SK-N-SH treated with all-trans-retinoic acid at 6 μM for 48 hours (cell line): ENCODE measurements at regions not wholly inside any gene's neighbourhood (a gene's known extent, or its start where the extent isn't known, plus 50 kb on each side); places are given as distances from the start of the nearest gene placed in this dataset.

Experiments used
- ATAC-seq: fragments of 200-7000 bp; cut with Tn5 transposase; 3 replicates; pipeline ENCODE4 v1.9.1; 2020; ENCODE audit warnings: mild to moderate bottlenecking, moderate library complexity
- ARNTL ChIP-seq: fragments of 450-650 bp; formaldehyde crosslinking; IDR thresholded peaks from 2 replicates; pipeline ENCODE4 v1.5.0; 2020; ENCODE audit warnings: low read depth, mild to moderate bottlenecking, moderate library complexity, borderline replicate concordance
- BACH2 ChIP-seq: fragments of 250-450 bp; sonication (Bioruptor Pico); IDR thresholded peaks from 2 replicates; pipeline ENCODE4 v1.9.0; 2021; ENCODE audit warnings: mild to moderate bottlenecking, borderline replicate concordance
- CREB5 ChIP-seq: fragments of 250-450 bp; sonication (Bioruptor Pico); IDR thresholded peaks from 2 replicates; pipeline ENCODE4 v1.5.1; 2020; ENCODE audit warnings: low read depth, mild to moderate bottlenecking, moderate library complexity
- CSDC2 ChIP-seq: fragments of 250-450 bp; sonication (Bioruptor Pico); IDR thresholded peaks from 2 replicates; pipeline ENCODE4 v1.5.0; 2020; ENCODE audit warnings: mild to moderate bottlenecking, moderate library complexity
- CSRNP3 ChIP-seq: fragments of 250-450 bp; sonication (Bioruptor Pico); IDR thresholded peaks from 2 replicates; pipeline ENCODE4 v1.5.1; 2021; ENCODE audit warnings: mild to moderate bottlenecking, moderate library complexity
- ESRRG ChIP-seq: fragments of 250-450 bp; sonication (Bioruptor Pico); IDR thresholded peaks from 2 replicates; pipeline ENCODE4 v1.6.1; 2021; ENCODE audit warnings: mild to moderate bottlenecking
- GLIS3 ChIP-seq: fragments of 250-450 bp; sonication (Bioruptor Pico); IDR thresholded peaks from 2 replicates; pipeline ENCODE4 v1.5.0; 2020; ENCODE audit warnings: mild to moderate bottlenecking, moderate library complexity
- PATZ1 ChIP-seq: fragments of 250-450 bp; sonication (Bioruptor Pico); IDR thresholded peaks from 2 replicates; pipeline ENCODE4 v1.8.0; 2020; ENCODE audit warnings: mild to moderate bottlenecking, moderate library complexity, borderline replicate concordance
- POU6F1 ChIP-seq: fragments of 250-450 bp; sonication (Bioruptor Pico); IDR thresholded peaks from 2 replicates; pipeline ENCODE4 v1.8.0; 2021; ENCODE audit warnings: low read depth, mild to moderate bottlenecking, moderate library complexity, borderline replicate concordance
- PPARA ChIP-seq: fragments of 250-450 bp; sonication (Bioruptor Pico); IDR thresholded peaks from 2 replicates; pipeline ENCODE4 v1.5.0; 2020; ENCODE audit warnings: mild to moderate bottlenecking, borderline replicate concordance
- RARB ChIP-seq: fragments of 250-450 bp; sonication (Bioruptor Pico); IDR thresholded peaks from 2 replicates; pipeline ENCODE4 v1.8.0; 2021; ENCODE audit warnings: mild to moderate bottlenecking, moderate library complexity
- SNAI2 ChIP-seq: fragments of 250-450 bp; sonication (Bioruptor Pico); IDR thresholded peaks from 2 replicates; pipeline ENCODE4 v1.5.0; 2020; ENCODE audit warnings: mild to moderate bottlenecking, moderate library complexity
- TOX ChIP-seq: fragments of 250-450 bp; sonication (Bioruptor Pico); IDR thresholded peaks from 2 replicates; pipeline ENCODE4 v1.8.0; 2021; ENCODE audit warnings: mild to moderate bottlenecking, moderate library complexity, borderline replicate concordance
- TSHZ2 ChIP-seq: fragments of 250-450 bp; sonication (Bioruptor Pico); IDR thresholded peaks from 2 replicates; pipeline ENCODE4 v1.5.0; 2020; ENCODE audit warnings: mild to moderate bottlenecking, moderate library complexity
- ZC3H10 ChIP-seq: fragments of 250-450 bp; sonication (Bioruptor Pico); IDR thresholded peaks from 2 replicates; pipeline ENCODE4 v1.5.1; 2021; ENCODE audit warnings: mild to moderate bottlenecking, moderate library complexity
- ZFP3 ChIP-seq: fragments of 250-450 bp; sonication (Bioruptor Pico); IDR thresholded peaks from 2 replicates; pipeline ENCODE4 v1.5.0; 2020; ENCODE audit warnings: mild to moderate bottlenecking, moderate library complexity
- ZFP30 ChIP-seq: fragments of 450-650 bp; formaldehyde crosslinking; IDR thresholded peaks from 2 replicates; pipeline ENCODE4 v1.5.0; 2022; ENCODE audit warnings: mild to moderate bottlenecking, moderate library complexity
- ZNF8 ChIP-seq: fragments of 450-650 bp; formaldehyde crosslinking; IDR thresholded peaks from 2 replicates; pipeline ENCODE4 v1.5.0; 2020; ENCODE audit warnings: mild to moderate bottlenecking, moderate library complexity

- no peak for ATAC-seq
- TF ChIP-seq GLIS3 (no peak), TOX (CRISPR knock-in tag) (no peak)
- TF ChIP-seq, all 23 proteins: peak for 0
Observed at GRCh38 chr12:65608319-65608916, 215.9 kb upstream of the HMGA2 start.

- TF ChIP-seq CREB5 (CRISPR knock-in tag) = no peak
- no peak for TF ChIP-seq TOX (CRISPR knock-in tag)
- no peak for TF ChIP-seq POU6F1 (CRISPR knock-in tag)
- TF ChIP-seq GLIS3 = no peak
- TF ChIP-seq ZNF8 = no peak
- no peak for TF ChIP-seq CSRNP3 (CRISPR knock-in tag)
- no peak for TF ChIP-seq ESRRG (CRISPR knock-in tag)
- TF ChIP-seq SNAI2 (CRISPR knock-in tag) = no peak
- TF ChIP-seq ZFP3 (CRISPR knock-in tag) = no peak
- TF ChIP-seq ZC3H10 (CRISPR knock-in tag) = no peak
- no peak for TF ChIP-seq TSHZ2 (CRISPR knock-in tag)
- TF ChIP-seq RARB (CRISPR knock-in tag) = no peak
- no peak for TF ChIP-seq CSDC2 (CRISPR knock-in tag)
- TF ChIP-seq PATZ1 (CRISPR knock-in tag) = no peak
- ATAC-seq = peak; percentile 60
Observed at GRCh38 chr12:65609359-65609771, 214.9 kb upstream of the HMGA2 start.

GRCh38 chr12:65611396-65611795, 212.9 kb upstream of the HMGA2 start:
- ATAC-seq = no peak
- TF ChIP-seq ESRRG (CRISPR knock-in tag) = no peak
- no peak for TF ChIP-seq GLIS3
- no peak for TF ChIP-seq BACH2 (CRISPR knock-in tag)
- no peak for TF ChIP-seq CSRNP3 (CRISPR knock-in tag)
- no peak for TF ChIP-seq PATZ1 (CRISPR knock-in tag)
- no peak for TF ChIP-seq ZFP30 (CRISPR knock-in tag)
- no peak for TF ChIP-seq CREB5 (CRISPR knock-in tag)
- no peak for TF ChIP-seq PPARA (CRISPR knock-in tag)
- TF ChIP-seq ARNTL (CRISPR knock-in tag) = no peak
- no peak for TF ChIP-seq SNAI2 (CRISPR knock-in tag)
- TF ChIP-seq TOX (CRISPR knock-in tag) = no peak
- TF ChIP-seq POU6F1 (CRISPR knock-in tag) = no peak
- no peak for TF ChIP-seq RARB (CRISPR knock-in tag)
- TF ChIP-seq ZC3H10 (CRISPR knock-in tag) = no peak
- no peak for TF ChIP-seq ZFP3 (CRISPR knock-in tag)
